ENCODE measurements at regions not wholly inside any gene's neighbourhood (a gene's known extent, or its start where the extent isn't known, plus 50 kb on each side); places are given as distances from the start of the nearest gene placed in this dataset.

GRCh38 chr20:57960803-57961575 is 251.2 kb upstream of the PMEPA1 start (continued):
- TF ChIP-seq EZH2phosphoT487 (IDR thresholded peaks at IDR 0.05; ENCODE audit: borderline replicate concordance) (no peak), ZFX (IDR thresholded peaks at IDR 0.05) (no peak), EZH2 (IDR thresholded peaks at IDR 0.05) (no peak), CBX3 (IDR thresholded peaks at IDR 0.05; ENCODE audit: low read depth) (no peak), FOSL1 (IDR thresholded peaks at IDR 0.05; ENCODE audit: low read depth) (no peak), EGR1 (IDR thresholded peaks at IDR 0.05; ENCODE audit: low read depth) (no peak), JUND (IDR thresholded peaks at IDR 0.05) (no peak), ELF1 (IDR thresholded peaks at IDR 0.05; ENCODE audit: borderline replicate concordance, low read depth) (no peak)

GRCh38 chr20:57959589-57959988 is 249.8 kb upstream of the PMEPA1 start:
- Histone ChIP-seq H3K9me2 (ENCODE audit: insufficient read depth) (no peaks in the 10 kb centered on the region), H3K27ac (ENCODE audit: low read depth, low read length) (no peak overlapping the region), H2AFZ (ENCODE audit: low read depth, low read length, poor library complexity, severe bottlenecking) (no peak overlapping the region), H3K79me2 (ENCODE audit: insufficient read depth, low read length) (no peaks in the 10 kb centered on the region), H3K4me2 (ENCODE audit: low read length) (no peak overlapping the region), H3K9me3 (ENCODE audit: control insufficient read depth in 1 of 2, insufficient read depth in 1 of 2, low read depth in 1 of 2, low read length in 2 of 2) (no peaks in the 10 kb centered on the region), H4K20me1 (ENCODE audit: insufficient read depth) (no peaks in the 10 kb centered on the region), H3K36me3 (ENCODE audit: control insufficient read depth in 1 of 2, insufficient read depth in 2 of 2, low read length in 2 of 2) (no peaks in the 10 kb centered on the region), H3K4me3 (replicated peaks in 1 of 2; ENCODE audit: low read depth in 1 of 2, low read length in 2 of 2) (no peak overlapping the region), H3K4me1 (ENCODE audit: control insufficient read depth in 1 of 2, insufficient read depth in 2 of 2, low read length in 2 of 2) (no peaks in the 10 kb centered on the region), H3K27me3 (ENCODE audit: insufficient read depth, low read length) (peaks cover 10% of the 10 kb centered on the region; the same call in 1 of the 2 replicates), H3K9ac (ENCODE audit: low read length) (no peak overlapping the region)
- BruUV-seq (replicated peaks) = no TSS peak
- intact Hi-C loops (cut with micrococcal nuclease) = no loop called here
- RAD21 ChIA-PET (ENCODE audit: low non-redundant PET in 1 of 2, low total read pairs in 2 of 2, uncharacterized antibody in 2 of 2, unreplicated experiment in 2 of 2) = no interaction called here
- POLR2A ChIA-PET = no interaction called here
- CTCF ChIA-PET = no interaction called here
- TF ChIP-seq EZH2 (IDR thresholded peaks at IDR 0.05) = no peak
- no peak for TF ChIP-seq ZNF274 (IDR thresholded peaks at IDR 0.05; ENCODE audit: low read depth, low read length)
- no peak for TF ChIP-seq POLR2A (IDR thresholded peaks at IDR 0.05; ENCODE audit: borderline replicate concordance, extremely low read depth, insufficient read depth, insufficient read length)
- TF ChIP-seq RAD21 (IDR thresholded peaks at IDR 0.05; ENCODE audit: low read depth) = no peak
- TF ChIP-seq SIN3A (IDR thresholded peaks at IDR 0.05; ENCODE audit: low read depth) = no peak
- TF ChIP-seq SP1 (IDR thresholded peaks at IDR 0.05; ENCODE audit: low read depth) = no peak
- TF ChIP-seq ZBTB33 (IDR thresholded peaks at IDR 0.05; ENCODE audit: extremely low read depth, insufficient replicate concordance, low read length) = no peak
- no peak for TF ChIP-seq MAX (IDR thresholded peaks at IDR 0.05)
- TF ChIP-seq ATF3 (IDR thresholded peaks at IDR 0.05) = no peak
- no peak for TF ChIP-seq ZFX (IDR thresholded peaks at IDR 0.05)
- TF ChIP-seq REST (IDR thresholded peaks at IDR 0.05; ENCODE audit: low read depth) = no peak
- TF ChIP-seq ELF1 (IDR thresholded peaks at IDR 0.05; ENCODE audit: borderline replicate concordance, low read depth) = no peak
- TF ChIP-seq TCF7L2 (IDR thresholded peaks at IDR 0.05; ENCODE audit: borderline replicate concordance, extremely low read depth, insufficient read depth, insufficient read length) = no peak
- no peak for TF ChIP-seq CBX3 (IDR thresholded peaks at IDR 0.05; ENCODE audit: low read depth)
- TF ChIP-seq CEBPB (IDR thresholded peaks at IDR 0.05; ENCODE audit: low read depth) = no peak
- no peak for TF ChIP-seq EGR1 (IDR thresholded peaks at IDR 0.05; ENCODE audit: low read depth)
- no peak for TF ChIP-seq EZH2phosphoT487 (IDR thresholded peaks at IDR 0.05; ENCODE audit: borderline replicate concordance)
- TF ChIP-seq YY1 (IDR thresholded peaks at IDR 0.05; ENCODE audit: extremely low read depth, insufficient replicate concordance, low read depth, low read length) = no peak
- ATAC-seq (no peak), DNase-seq (ENCODE audit: low read depth, low spot score) (no peak)

Measured in HCT116 (cell line).